Caki2 (cell line): ENCODE measurements at regions not wholly inside any gene's neighbourhood (a gene's known extent, or its start where the extent isn't known, plus 50 kb on each side); places are given as distances from the start of the nearest gene placed in this dataset.

Source experiments
- DNase-seq: peaks from one replicate; pipeline ENCODE4 v3.0.0-alpha.2; 2015; ENCODE audit warnings: low read depth
- in situ Hi-C: cut with HindIII; loops from 2 replicates; pipeline ENCODE4 v1.10.0; 2016; ENCODE audit warnings: low sequenced_read_pairs, low pct_unique_long_range_greater_than_20kb, mixed read lengths

DNA sequence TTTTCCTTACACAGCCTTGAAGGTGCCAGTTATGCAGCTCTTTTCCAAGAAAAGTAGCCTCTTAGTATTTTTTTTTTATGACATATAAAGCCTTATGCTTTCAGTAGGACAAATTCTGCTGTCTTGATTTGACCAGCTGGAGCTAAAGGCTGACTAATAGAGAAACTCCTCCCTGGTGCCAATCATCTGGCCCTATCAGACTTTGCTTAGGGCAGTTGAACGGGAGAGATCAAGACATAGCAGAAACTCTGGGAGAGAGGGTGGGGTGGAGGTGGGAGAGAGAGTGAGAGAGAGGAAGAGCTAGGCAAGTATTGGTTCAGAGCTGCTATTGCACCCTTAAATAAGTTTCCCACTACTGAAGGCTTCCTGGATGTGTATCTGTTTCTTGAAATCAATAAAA is 100.2 kb downstream of the SEC61B start:
- DNase-seq = no peak
- in situ Hi-C loops = no loop called here

DNA sequence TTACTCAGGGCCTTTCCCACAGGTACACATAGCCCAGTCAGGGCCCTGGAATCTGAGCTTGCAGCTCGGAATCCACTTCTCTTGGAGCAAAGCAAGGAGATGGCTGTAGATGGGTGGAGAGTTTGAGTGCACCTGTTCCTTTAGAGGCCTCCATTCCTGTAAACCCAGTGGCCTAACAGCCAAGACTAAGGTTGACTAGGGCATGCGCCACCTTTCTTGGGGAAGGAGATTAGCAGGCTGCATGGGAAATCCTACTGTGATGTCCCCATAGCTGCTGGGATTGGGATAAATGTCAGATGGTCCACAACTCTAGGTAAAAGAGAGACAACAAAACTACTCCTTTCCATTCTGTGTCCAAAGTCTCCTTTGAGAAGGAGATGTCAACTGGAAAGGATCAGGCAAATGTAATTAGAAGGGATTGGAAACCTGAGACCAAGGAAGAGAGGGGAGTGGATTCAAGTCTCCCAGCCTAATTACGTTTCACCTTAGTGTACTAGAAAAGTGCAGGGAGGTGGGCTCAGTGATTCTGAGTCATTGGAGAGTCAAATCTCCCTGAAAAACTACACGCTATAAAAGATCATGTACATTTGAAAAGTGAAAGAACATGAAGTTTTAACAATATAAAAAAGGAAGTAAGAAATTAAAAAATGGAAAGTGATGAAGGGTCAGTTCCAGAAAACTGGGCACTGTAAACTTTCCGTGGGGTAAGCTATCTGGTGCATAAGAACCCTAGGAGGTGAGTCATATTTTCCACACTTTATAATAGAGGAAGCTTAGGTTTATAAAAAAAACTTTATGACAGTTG is 104.2 kb downstream of the SEC61B start:
- no peak for DNase-seq
- in situ Hi-C loops = no loop called here

DNA sequence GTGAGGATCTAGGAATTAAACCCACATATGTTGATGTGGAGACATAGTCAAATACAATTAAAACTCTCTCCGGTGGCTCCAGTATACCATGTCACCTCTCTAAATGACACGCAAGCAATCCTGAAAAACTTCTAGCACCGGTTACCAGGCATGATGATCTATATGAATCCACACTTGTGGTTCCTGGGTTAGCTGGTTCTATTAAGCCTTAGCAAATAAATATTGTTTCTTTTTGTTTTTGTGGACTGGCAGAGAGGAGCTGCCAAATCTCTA is 104.8 kb downstream of the SEC61B start:
- in situ Hi-C loops = no loop called here
- DNase-seq = no peak

DNA sequence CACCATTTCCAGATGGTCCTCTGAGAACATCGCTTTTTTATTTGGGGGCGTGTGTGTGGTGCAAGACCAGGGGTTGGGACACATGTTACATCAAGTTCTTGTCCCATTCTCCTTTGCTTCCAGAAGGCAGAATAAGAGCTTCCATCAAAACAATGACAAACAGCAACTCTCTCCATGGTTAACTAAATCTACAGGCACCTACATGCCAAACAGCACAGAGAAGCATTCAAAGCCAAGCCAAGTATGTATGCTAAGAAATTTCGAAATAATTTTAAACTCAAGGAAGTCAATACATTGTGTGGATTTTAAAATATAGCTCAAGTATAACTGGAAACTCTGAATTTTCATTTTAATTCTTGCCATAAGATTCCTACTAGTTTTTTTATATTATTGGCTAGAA is 105.6 kb downstream of the SEC61B start:
- no peak for DNase-seq
- in situ Hi-C loops = no loop called here

DNA sequence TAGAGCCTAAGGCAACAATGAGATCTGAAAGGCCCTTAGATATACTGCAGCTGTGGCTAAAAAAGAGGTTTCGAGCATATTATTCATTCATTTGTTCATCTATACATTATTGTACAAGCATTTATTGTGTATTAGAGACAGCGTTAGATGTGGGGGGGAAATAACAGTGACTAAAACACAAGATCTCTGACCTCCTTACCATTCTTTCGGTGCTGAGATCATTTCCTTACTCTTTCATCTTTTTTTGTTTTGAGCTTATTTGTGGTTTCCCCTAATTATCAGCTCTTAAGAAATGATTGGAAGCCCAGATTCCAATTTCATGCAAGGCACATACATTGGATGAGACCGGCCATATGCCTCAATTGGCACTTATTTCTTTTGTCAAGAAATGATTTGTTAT is 113.2 kb downstream of the SEC61B start:
- no peak for DNase-seq
- in situ Hi-C loops = no loop called here

DNA sequence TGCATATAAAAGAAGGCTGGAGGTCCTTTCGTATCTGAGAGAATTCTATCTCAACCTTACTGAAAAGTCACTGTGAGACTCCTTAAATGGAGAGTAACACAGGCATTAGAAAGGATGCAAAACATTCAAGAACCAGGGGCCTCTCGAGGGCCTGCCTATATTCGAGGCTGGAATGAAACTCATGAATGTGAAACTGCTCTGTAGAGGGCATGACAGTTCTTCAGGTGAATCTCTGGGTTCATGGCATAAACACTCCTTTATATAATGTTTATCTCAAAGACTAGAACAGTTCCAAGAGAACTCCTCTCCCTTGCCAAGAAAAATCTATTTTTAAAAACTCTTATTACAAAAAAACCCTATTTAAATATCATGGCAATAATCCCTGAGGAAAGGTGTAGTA is 113.9 kb downstream of the SEC61B start:
- in situ Hi-C loops = no loop called here
- DNase-seq = no peak

DNA sequence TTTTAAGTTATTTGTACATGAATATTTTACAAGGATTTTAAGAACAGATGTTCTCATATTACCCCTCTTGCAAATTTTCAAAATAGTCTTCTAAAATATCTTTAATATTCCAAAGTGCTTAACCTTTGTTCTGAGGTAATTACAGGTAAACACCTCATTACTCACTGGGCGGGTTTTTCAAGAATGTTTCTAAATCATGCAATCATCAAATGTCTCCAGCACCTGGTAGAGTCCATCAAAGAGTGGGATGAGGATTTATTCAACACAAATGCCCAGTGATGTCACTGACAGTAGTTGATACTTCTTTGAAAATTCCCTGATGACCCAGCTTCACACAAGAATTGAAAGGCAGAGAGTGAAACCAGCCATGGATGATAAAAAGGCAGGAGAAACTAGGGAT is 114.4 kb downstream of the SEC61B start:
- in situ Hi-C loops = no loop called here

DNA sequence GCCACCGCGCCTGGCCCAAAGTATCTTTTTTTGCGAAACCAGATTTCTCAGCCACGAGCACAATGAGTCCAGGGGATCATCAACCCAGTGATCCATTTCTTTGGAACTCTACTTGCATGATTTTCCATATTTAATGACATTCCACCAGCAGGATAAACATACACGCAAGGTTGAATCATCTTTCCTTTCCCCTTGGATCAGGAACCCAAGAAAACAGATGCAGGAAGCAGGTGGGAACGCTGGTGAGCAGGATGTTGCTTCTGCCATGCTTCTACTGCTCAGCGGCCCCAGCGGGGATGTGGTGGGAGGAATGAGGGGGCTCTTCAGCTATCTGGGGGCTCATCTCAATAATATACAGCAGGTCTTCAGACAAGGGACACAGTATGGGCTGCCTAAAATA is 118.2 kb downstream of the SEC61B start:
- in situ Hi-C loops = no loop called here
- no peak for DNase-seq

More for the DNA sequence above, 114.4 kb downstream of the SEC61B start:
- DNase-seq = no peak

DNA sequence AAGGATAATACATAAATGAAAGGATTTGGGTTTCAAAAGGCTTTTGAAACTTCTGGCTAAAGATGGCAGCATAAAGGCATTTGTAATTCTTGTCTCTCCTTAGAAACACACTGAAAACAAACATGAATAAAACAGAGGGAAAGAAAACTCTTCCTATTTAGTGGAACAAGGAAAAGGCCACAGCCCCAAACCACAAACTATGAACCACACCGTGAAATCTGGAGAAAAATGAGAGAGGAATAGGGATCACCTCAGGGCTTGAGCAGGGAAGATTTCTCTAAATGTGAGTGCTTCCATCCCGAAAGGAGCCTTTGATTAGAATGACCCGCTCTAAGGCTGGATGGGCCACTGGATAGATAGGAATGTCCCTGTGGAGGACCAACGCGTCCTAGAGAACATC is 119.6 kb downstream of the SEC61B start:
- in situ Hi-C loops = no loop called here
- no peak for DNase-seq

DNA sequence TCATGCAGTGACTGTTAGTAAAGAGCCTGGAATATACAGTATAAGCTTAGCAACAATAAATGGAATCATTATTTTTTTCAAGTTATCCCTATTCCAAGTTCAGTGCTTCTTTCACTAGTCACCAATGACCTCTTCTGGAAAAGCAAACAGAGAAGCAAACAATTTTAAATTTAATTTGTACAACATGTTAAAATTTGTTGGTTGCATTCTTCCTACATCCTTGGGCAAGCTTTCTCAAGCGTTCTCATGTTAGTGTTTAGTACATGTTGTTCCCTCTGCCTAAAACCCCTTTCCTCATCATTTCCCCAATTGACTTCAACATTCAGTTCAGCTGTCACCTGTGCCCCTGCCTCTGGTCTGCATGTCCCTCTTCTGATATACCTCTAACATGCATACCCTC is 123.4 kb downstream of the SEC61B start:
- in situ Hi-C loops = no loop called here
- no peak for DNase-seq

DNA sequence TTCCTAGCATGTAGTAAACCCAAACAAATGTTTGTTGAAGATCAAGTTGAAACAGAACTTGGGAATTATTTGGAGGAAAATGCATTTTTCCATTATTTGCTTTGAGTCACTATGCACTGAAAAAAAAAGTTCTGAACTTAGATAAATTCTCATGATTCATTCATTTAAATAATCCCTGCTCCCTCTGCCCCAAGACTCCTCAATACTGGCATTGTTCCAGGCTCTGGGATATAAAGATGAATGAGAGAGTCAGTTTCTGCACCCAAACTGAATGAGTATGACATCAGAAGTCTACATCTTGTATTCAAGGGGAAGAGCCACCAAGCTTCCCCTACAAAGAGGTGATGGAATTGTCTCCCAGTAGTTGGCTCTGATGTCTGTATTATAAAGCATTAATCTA is 123.9 kb downstream of the SEC61B start:
- in situ Hi-C loops = no loop called here
- no peak for DNase-seq

DNA sequence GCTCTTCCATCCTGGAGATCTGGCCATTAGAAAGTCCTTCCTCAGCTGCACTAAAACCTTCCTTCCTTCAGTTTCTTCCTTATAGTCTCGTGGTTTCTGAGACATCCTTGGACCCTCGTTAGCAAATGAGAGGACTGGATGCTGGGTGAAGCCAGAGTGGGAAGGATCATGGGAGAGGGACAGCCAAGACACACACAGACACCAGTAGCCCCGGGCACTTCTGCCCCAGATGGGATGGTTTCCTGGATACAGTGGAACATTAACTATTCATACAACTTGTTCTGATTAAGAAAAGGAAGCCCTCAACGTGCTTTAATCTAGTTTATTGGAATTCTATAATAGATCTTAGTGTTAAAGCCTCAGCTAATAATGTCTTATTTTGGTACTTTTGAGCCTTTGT is 125.5 kb downstream of the SEC61B start:
- in situ Hi-C loops = no loop called here

DNA sequence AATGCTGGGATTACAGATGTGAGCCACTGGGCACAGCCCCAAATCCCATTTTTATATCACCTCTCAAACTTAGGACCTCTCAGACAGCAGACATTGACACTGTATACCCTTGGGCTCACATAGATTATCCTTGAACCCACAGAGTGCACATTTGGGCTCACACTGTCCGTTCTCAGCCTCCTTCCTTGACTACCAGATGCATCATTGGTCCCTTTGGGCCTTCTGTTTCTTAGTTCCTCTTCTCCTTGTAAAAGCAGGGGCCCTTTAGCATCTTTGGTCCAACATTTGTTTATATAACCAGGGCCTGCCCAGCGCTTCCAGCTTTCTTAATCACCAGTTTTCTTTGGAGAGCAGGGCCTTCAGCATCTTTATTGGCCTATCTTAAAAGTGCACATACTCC is 126.2 kb downstream of the SEC61B start:
- no peak for DNase-seq
- in situ Hi-C loops = no loop called here

More for the DNA sequence above, 125.5 kb downstream of the SEC61B start:
- DNase-seq = no peak

DNA sequence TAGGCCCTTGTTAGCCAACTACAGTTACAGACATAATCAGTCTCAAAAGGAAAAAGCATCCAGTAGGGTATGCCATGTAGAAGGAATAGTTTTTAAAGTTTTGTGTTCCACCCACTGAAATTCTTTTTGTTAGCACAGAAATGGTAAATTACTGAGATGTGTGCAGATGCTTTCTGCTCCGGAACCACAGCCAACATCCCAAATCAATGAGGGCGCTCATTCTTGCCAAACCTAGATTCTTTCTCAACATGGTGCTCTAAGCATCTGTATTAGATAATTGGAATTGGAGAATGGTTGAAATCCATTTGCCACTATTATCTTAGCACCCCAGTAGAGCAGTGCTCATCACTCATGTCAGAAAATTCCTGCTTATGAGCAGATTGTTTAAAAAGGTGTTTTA is 127.8 kb downstream of the SEC61B start:
- no peak for DNase-seq

DNA sequence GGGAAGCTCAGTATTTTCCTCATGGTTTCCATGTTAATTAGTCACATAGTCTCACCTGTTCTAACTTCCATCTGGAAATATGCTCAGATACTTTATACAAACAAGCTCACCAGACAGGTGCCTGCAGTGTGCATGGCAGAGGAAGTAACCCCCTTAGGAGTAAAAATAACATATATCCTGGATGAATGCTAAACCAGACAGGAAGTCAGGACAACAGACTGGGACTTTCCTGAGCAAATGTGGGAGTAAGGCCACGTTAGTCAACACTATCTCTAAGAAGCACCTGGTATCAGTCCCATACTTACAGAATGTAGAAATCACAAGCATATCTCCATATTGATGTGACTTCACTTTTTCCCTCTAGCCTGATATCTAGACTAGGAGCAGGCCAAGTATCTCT is 128.4 kb downstream of the SEC61B start:
- in situ Hi-C loops = no loop called here
- DNase-seq = no peak

More for the DNA sequence above, 127.8 kb downstream of the SEC61B start:
- in situ Hi-C loops = no loop called here

DNA sequence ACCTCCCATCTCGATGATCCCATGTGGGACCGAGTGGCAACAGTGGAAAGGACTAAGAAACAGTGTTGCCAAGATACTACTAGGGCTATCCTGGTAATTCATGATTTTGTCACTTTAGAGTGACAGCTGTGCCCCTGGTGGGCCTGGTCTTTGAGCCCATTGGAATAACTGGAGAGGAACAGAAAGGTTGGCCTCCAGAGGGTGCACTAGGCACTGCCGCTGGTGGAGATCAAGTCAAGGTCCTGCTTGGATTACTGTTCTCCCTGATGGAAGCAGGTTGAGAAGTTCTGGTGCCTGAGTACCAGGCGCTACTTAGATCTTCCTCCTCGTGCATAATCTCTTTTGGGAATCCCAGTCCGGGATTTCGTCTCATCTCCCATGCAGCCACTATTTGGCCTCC is 129.6 kb downstream of the SEC61B start:
- no peak for DNase-seq
- in situ Hi-C loops = no loop called here

DNA sequence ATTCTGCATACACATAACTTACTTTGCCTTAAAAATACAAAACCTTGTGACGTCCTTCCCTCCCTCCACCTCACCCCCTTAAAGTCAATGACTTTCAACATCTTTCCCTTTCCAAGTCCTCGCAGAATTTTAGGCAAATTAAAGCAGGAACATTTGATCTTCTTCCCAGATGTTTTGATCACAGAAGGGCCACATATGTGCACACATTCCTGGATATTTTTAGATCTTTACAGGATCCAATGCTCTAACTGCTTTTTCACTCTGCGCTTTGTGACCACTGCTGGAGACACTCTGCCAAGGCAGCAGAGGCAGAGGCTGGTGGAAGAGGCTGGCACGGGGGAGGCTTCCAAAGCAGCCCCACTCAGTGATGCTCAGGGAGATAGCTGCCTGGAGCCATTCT is 130.7 kb downstream of the SEC61B start:
- no peak for DNase-seq
- in situ Hi-C loops = no loop called here

DNA sequence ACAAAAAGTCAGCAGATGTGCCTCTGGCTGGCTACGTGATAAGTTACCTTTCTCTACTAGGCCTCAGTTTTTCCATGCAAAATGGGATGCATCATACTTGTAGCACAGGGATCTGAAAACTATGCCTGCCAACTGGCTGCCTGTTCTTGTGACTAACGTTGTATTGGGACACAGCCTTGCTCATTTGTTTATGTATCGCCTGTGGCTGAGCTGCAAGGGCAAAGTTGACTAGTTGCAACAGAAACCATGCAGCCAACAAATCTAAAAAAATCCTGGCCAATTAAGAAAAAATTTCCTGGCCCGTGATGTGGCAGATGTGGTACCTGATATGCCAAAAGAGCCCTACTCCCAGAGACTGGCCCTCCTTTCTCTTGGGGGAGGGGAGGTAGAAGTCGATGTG is 131.3 kb downstream of the SEC61B start:
- no peak for DNase-seq
- in situ Hi-C loops = no loop called here

DNA sequence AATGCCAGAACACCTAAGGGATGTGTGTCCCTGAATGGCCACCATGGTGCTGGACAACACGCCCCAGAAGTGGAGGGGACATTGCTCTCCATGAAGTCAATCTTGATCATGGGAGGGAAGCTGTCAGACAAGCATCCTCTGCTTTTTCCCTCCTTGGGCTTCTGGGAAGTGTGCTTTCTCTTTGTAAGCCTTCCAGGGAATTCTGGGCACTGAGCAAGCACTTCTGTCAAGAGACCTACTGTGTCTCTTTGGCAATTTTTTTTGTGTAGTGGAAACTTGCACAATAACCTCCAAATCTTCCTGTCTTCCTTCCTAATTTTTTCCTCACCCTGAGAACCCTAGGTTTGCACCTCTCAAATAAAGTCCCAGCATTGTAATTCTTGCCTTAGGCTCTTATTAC is 132.0 kb downstream of the SEC61B start:
- in situ Hi-C loops = no loop called here
- no peak for DNase-seq

DNA sequence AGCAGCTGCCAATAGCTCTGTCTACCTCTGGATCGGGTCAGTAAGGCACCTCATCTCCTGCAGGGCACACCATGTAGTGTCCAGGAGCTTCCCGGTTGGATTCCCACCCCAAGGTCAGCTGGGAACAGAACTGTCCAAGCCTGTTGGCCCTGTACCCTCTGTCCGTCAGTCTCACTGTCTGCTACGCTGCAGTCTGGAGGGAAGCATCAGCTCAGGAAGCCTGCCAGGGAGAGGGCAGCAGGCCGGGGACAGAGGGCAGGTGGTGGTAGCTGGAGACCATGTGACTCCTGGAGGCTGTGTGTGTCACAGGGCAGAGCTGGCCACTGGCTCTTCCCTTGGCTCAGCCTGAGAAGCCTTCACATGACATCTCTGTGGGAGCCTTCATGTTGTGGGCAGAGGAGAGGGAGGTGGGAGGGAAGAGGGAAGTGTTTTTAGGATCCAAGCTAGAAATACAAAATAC is 134.5 kb downstream of the SEC61B start:
- in situ Hi-C loops = no loop called here
- no peak for DNase-seq

DNA sequence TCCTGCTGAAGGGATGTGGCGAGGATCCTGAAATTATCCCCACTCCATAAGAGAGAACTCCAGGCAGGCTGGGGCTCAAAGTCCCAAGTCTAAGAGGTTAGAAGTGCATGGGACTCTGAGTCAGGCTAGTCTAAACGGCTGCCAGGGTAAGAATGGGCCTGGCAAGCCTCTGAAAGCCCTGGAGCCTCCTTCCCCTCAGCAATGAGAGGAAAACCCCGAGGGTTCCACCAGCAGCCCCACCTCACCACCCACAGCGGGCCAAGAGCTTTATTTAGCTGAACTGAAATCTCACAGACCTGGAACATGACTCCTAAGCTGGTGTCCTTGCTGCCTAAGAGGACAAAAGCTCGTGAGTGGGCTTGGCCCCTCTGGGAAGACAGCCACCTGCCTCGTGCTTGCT is 135.5 kb downstream of the SEC61B start:
- in situ Hi-C loops = no loop called here
- no peak for DNase-seq
